GM23338 (cell line): ENCODE measurements at regions not wholly inside any gene's neighbourhood (a gene's known extent, or its start where the extent isn't known, plus 50 kb on each side); places are given as distances from the start of the nearest gene placed in this dataset.

Experiments
- ATAC-seq: fragments of 200-7000 bp; cut with Tn5 transposase; 3 replicates; pipeline ENCODE4 v1.9.1; 2020
- DNase-seq: peaks from one replicate; pipeline ENCODE4 v3.0.0-alpha.2; 2015; ENCODE audit warnings: low spot score
- H2AFZ ChIP-seq: fragments of 200-600 bp; sonication (generic); 2 replicates; pipeline ENCODE4 v1.8.0; 2016; ENCODE audit warnings: antibody characterized with exemption, mild to moderate bottlenecking, moderate library complexity
- H3F3A ChIP-seq: fragments of 200-600 bp; sonication (generic); replicated peaks from 2 replicates; pipeline ENCODE4 v1.8.0; 2017; ENCODE audit warnings: antibody characterized with exemption, mixed run types, low read depth
- H3K27ac ChIP-seq: fragments of 200-600 bp; sonication (generic); 2 replicates; pipeline ENCODE4 v1.6.1; 2016; ENCODE audit warnings: low read depth
- H3K27me3 ChIP-seq: fragments of 200-600 bp; sonication (generic); 2 replicates; pipeline ENCODE4 v1.8.0; 2016; ENCODE audit warnings: mild to moderate bottlenecking, mixed run types, moderate library complexity; ENCODE audit not compliant: insufficient read depth
- H3K36me3 ChIP-seq: fragments of 200-600 bp; sonication (generic); 2 replicates; pipeline ENCODE4 v1.8.0; 2016; ENCODE audit warnings: mild to moderate bottlenecking; ENCODE audit not compliant: insufficient read depth
- H3K4me1 ChIP-seq: fragments of 200-600 bp; sonication (generic); 2 replicates; pipeline ENCODE4 v1.8.0; 2016; ENCODE audit warnings: mild to moderate bottlenecking, moderate library complexity; ENCODE audit not compliant: insufficient read depth
- H3K4me2 ChIP-seq: fragments of 200-600 bp; sonication (generic); 2 replicates; pipeline ENCODE4 v1.7.1; 2017; ENCODE audit warnings: mixed run types
- H3K4me3 ChIP-seq: fragments of 200-600 bp; sonication (generic); 2 replicates; pipeline ENCODE4 v1.6.1; 2016; ENCODE audit warnings: mixed run types
- H3K79me2 ChIP-seq: fragments of 200-600 bp; sonication (generic); replicated peaks from 2 replicates; pipeline ENCODE4 v1.8.0; 2017; ENCODE audit warnings: mild to moderate bottlenecking; ENCODE audit not compliant: insufficient read depth
- H3K9me2 ChIP-seq: fragments of 200-600 bp; sonication (generic); 2 replicates; pipeline ENCODE4 v1.8.0; 2017; ENCODE audit not compliant: insufficient read depth
- H4K20me1 ChIP-seq: fragments of 200-600 bp; sonication (generic); replicated peaks from 2 replicates; pipeline ENCODE4 v1.8.0; 2017; ENCODE audit warnings: mild to moderate bottlenecking; ENCODE audit not compliant: insufficient read depth
- H3K27ac Mint-ChIP-seq: 2 replicates; pipeline ENCODE4 v1.8.0; 2020; ENCODE audit warnings: inconsistent platforms, mild to moderate bottlenecking, moderate library complexity, mixed read lengths
- H3K27me3 Mint-ChIP-seq: 3 replicates; pipeline ENCODE4 v1.8.0; 2022; ENCODE audit warnings: low read depth, mild to moderate bottlenecking, moderate library complexity, mixed read lengths, inconsistent platforms; ENCODE audit not compliant: insufficient read depth, poor library complexity
- H3K36me3 Mint-ChIP-seq: 3 replicates; pipeline ENCODE4 v1.8.0; 2021; ENCODE audit warnings: low read depth, mild to moderate bottlenecking, inconsistent platforms, moderate library complexity, mixed read lengths
- H3K4me1 Mint-ChIP-seq: 3 replicates; pipeline ENCODE4 v1.8.0; 2020; ENCODE audit warnings: mild to moderate bottlenecking, inconsistent platforms, mixed read lengths
- H3K4me3 Mint-ChIP-seq: 3 replicates; pipeline ENCODE4 v1.8.0; 2021; ENCODE audit warnings: moderate library complexity, mild to moderate bottlenecking, inconsistent platforms, mixed read lengths
- H3K9me3 Mint-ChIP-seq: 3 replicates; pipeline ENCODE4 v1.8.0; 2020; ENCODE audit warnings: moderate library complexity, mild to moderate bottlenecking, inconsistent platforms, mixed read lengths
- CREB1 ChIP-seq: fragments of 250-450 bp; sonication (Bioruptor Pico); IDR thresholded peaks from 2 replicates; pipeline ENCODE4 v1.5.0; 2020; ENCODE audit warnings: low read depth, mild to moderate bottlenecking, moderate library complexity
- JUNB ChIP-seq: IDR thresholded peaks from one replicate; pipeline ENCODE4 v1.6.1; 2016; ENCODE audit warnings: antibody characterized with exemption; ENCODE audit not compliant: unreplicated experiment
- STAT1 ChIP-seq: IDR thresholded peaks from one replicate; pipeline ENCODE4 v1.6.1; 2016; ENCODE audit warnings: antibody characterized with exemption; ENCODE audit not compliant: unreplicated experiment
- TF ChIP-seq, protein P1 (sequence below): fragments of 250-450 bp; sonication (Bioruptor Pico); IDR thresholded peaks from 2 replicates; pipeline ENCODE4 v1.5.0; 2020; ENCODE audit warnings: mild to moderate bottlenecking, moderate library complexity

DNA sequence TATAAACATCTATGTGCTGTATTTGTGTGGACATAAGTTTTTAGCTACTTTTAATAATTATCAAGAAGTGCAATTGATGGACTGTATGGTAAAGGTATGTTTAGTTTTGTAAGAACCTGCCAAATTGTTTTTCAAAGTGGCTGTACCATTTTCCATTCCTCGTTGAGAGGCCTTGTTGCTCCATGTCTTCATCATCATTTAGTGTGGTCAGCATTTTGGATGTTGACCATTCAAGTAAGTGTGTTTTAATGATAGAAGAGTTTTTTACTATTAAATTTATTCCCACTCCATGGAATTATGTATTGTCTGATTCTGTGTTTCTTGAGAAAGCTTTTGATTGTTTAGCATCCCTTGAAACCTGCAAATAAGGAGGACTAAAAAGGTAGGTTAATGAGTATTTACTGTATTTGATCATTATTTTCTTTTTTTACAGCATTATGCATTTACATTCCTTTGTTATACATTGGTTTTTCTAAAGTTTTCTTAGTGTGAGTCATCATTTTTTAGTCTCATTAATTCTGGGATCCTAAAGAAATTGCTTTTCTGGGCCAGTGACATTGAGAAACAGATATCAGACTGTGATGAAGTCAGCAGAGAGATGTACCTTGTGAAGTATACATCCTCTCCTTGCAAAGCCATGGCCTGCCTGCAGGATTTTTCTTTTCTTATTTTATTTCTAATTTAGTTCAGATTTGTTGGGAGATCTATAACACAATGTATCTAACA, 312.8 kb upstream of the PTCHD4 start (continued):
- TF ChIP-seq, protein P1, sequence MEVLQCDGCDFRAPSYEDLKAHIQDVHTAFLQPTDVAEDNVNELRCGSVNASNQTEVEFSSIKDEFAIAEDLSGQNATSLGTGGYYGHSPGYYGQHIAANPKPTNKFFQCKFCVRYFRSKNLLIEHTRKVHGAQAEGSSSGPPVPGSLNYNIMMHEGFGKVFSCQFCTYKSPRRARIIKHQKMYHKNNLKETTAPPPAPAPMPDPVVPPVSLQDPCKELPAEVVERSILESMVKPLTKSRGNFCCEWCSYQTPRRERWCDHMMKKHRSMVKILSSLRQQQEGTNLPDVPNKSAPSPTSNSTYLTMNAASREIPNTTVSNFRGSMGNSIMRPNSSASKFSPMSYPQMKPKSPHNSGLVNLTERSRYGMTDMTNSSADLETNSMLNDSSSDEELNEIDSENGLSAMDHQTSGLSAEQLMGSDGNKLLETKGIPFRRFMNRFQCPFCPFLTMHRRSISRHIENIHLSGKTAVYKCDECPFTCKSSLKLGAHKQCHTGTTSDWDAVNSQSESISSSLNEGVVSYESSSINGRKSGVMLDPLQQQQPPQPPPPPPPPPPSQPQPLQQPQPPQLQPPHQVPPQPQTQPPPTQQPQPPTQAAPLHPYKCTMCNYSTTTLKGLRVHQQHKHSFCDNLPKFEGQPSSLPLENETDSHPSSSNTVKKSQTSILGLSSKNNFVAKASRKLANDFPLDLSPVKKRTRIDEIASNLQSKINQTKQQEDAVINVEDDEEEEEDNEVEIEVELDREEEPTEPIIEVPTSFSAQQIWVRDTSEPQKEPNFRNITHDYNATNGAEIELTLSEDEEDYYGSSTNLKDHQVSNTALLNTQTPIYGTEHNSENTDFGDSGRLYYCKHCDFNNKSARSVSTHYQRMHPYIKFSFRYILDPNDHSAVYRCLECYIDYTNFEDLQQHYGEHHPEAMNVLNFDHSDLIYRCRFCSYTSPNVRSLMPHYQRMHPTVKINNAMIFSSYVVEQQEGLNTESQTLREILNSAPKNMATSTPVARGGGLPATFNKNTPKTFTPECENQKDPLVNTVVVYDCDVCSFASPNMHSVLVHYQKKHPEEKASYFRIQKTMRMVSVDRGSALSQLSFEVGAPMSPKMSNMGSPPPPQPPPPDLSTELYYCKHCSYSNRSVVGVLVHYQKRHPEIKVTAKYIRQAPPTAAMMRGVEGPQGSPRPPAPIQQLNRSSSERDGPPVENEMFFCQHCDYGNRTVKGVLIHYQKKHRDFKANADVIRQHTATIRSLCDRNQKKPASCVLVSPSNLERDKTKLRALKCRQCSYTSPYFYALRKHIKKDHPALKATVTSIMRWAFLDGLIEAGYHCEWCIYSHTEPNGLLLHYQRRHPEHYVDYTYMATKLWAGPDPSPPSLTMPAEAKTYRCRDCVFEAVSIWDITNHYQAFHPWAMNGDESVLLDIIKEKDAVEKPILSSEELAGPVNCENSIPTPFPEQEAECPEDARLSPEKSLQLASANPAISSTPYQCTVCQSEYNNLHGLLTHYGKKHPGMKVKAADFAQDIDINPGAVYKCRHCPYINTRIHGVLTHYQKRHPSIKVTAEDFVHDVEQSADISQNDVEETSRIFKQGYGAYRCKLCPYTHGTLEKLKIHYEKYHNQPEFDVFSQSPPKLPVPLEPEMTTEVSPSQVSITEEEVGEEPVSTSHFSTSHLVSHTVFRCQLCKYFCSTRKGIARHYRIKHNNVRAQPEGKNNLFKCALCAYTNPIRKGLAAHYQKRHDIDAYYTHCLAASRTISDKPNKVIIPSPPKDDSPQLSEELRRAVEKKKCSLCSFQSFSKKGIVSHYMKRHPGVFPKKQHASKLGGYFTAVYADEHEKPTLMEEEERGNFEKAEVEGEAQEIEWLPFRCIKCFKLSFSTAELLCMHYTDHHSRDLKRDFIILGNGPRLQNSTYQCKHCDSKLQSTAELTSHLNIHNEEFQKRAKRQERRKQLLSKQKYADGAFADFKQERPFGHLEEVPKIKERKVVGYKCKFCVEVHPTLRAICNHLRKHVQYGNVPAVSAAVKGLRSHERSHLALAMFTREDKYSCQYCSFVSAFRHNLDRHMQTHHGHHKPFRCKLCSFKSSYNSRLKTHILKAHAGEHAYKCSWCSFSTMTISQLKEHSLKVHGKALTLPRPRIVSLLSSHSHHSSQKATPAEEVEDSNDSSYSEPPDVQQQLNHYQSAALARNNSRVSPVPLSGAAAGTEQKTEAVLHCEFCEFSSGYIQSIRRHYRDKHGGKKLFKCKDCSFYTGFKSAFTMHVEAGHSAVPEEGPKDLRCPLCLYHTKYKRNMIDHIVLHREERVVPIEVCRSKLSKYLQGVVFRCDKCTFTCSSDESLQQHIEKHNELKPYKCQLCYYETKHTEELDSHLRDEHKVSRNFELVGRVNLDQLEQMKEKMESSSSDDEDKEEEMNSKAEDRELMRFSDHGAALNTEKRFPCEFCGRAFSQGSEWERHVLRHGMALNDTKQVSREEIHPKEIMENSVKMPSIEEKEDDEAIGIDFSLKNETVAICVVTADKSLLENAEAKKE (CRISPR knock-in tag): no peak
- TF ChIP-seq CREB1 (CRISPR knock-in tag) (no peak), JUNB (no peak)

DNA sequence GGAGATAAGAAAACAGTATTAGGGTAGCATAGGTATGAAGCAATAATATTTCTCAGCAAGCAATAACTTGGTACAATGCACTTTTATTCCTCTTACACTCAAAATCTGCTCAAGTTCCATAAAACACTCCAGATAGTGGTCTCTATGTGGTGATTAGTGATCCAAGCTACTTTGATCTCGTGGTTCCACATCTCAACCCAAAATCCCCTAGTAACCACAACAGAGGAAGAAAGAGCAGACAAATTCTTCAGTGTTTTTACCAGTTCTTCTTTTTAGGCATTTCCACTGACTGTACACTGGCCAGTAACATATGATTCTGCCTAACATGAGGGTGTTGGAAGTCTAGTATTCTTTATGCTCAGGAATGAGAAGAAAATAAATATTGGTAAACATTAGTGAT, 309.0 kb upstream of the PTCHD4 start:
- H3K4me1 Mint-ChIP-seq: peaks cover 8% of the 10 kb centered on the region; the same call in 2 of the 3 replicates
- peaks cover 2% of the 10 kb centered on the region for H3K27me3 Mint-ChIP-seq
- Histone ChIP-seq H3K4me2 (no peak overlapping the region), H3K27me3 (no peaks in the 10 kb centered on the region), H3K27ac (no peak overlapping the region), H3K4me1 (0 out of 2 replicates have a peak, but pooled peaks cover 6% of the 10 kb centered on the region), H3K36me3 (no peaks in the 10 kb centered on the region), H4K20me1 (no peaks in the 10 kb centered on the region), H3K4me3 (no peak overlapping the region), H2AFZ (no peak overlapping the region), H3K9me2 (no peaks in the 10 kb centered on the region), H3K79me2 (no peaks in the 10 kb centered on the region), H3F3A (no peaks in the 10 kb centered on the region)
- H3K9me3 Mint-ChIP-seq: peaks cover 13% of the 10 kb centered on the region
- no peak overlapping the region; the same call in 1 of the 2 replicates for H3K27ac Mint-ChIP-seq
- H3K36me3 Mint-ChIP-seq: peaks cover 10% of the 10 kb centered on the region; the same call in 2 of the 3 replicates
- DNase-seq (no peak), ATAC-seq (no peak)
- H3K4me3 Mint-ChIP-seq: no peak overlapping the region
- no peak for TF ChIP-seq CREB1 (CRISPR knock-in tag)
- no peak for TF ChIP-seq STAT1
- no peak for TF ChIP-seq JUNB
- TF ChIP-seq, protein P1 (CRISPR knock-in tag): no peak
